Rectal smooth muscle tissue (tissue), 1 donor: ENCODE measurements at regions not wholly inside any gene's neighbourhood (a gene's known extent, or its start where the extent isn't known, plus 50 kb on each side); places are given as distances from the start of the nearest gene placed in this dataset.

Source experiments
- H3K27ac ChIP-seq: one replicate; pipeline ENCODE4 v1.7.0; 2013; ENCODE audit warnings: low read depth, low read length, inconsistent platforms
- H3K27me3 ChIP-seq: one replicate; pipeline ENCODE4 v1.7.0; 2013; ENCODE audit warnings: low read length; ENCODE audit not compliant: control insufficient read depth, insufficient read depth
- H3K36me3 ChIP-seq: one replicate; pipeline ENCODE4 v1.7.0; 2013; ENCODE audit warnings: low read length; ENCODE audit not compliant: control insufficient read depth, insufficient read depth
- H3K4me1 ChIP-seq: one replicate; pipeline ENCODE4 v1.7.0; 2013; ENCODE audit warnings: low read length; ENCODE audit not compliant: control insufficient read depth, insufficient read depth
- H3K4me3 ChIP-seq: one replicate; pipeline ENCODE4 v1.7.0; 2013; ENCODE audit warnings: low read length
- H3K9ac ChIP-seq: one replicate; pipeline ENCODE4 v1.7.0; 2013; ENCODE audit warnings: low read length

DNA sequence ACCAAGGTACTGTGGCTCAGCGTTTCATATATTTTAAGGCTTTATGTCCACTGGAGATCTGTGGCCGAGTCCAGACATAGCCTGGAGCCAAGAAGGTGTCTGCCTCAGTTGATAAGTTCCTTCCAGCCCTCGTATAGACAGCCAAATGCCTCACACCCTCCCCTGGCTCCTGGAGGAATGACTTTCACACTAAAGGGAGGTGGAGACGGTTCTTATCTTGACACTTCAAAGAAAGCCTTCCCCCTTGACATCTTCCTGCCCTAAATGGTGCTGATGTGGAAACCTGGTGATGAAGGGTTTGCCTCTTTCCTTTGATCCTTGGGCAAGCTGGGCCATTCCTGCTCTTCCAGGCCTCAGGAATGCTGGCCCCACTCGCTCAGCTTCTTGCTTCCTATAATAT is 474.8 kb upstream of the TBX3 start:
- no peaks in the 10 kb centered on the region for H3K4me1 ChIP-seq

DNA sequence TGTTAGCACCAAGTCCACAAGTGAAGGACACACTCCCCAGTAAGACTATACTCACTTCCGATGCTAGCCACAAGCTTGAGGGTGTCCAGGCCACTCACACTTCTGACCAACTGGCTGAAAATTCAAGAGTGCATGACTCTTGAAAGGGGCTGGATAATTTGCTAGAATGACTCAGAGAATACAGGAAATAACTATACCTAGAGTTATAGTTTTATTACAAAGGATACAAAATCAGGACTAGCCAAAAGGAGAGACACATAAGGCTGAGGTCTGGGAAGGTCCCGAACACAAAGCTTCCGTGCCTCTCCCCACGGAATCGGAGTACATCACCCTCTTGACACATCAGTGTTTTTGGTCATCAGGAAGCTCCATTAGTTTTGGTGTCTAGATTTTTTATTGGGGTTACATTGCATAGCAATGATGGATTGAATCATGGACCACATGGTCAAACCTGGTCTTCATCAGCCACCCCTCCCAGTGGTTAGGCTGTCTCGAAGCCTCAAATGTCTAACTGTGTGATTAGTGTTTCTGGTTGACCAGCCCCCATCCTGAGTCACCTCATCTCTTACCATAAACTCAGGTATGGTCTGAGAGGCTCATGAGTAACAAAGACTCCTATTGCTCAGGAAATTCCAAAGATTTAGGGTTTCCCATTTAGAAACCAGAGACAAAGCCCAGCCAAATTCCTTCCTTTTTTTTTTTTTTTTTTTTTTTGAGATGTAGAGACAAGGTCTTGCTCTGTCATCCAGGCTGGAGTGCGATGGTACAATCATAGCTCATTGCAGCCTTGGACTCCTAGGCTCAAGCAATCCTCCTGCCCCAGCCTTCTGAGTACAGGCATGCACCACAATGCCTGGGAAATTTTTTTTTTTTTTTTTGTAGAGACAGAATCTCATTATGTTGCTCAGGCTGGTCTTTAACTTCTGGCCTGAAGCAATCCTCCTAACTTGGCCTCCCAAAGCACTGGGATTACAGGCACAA is 472.0 kb upstream of the TBX3 start:
- no peak overlapping the region for H3K4me3 ChIP-seq
- no peaks in the 10 kb centered on the region for H3K27me3 ChIP-seq
- H3K4me1 ChIP-seq, result no peaks in the 10 kb centered on the region
- no peak overlapping the region for H3K27ac ChIP-seq
- H3K9ac ChIP-seq, result no peak overlapping the region
- H3K36me3 ChIP-seq, result no peaks in the 10 kb centered on the region

More for the DNA sequence above, 474.8 kb upstream of the TBX3 start:
- Histone ChIP-seq H3K27ac (no peak overlapping the region), H3K9ac (no peak overlapping the region), H3K4me3 (no peak overlapping the region), H3K36me3 (no peaks in the 10 kb centered on the region), H3K27me3 (no peaks in the 10 kb centered on the region)

DNA sequence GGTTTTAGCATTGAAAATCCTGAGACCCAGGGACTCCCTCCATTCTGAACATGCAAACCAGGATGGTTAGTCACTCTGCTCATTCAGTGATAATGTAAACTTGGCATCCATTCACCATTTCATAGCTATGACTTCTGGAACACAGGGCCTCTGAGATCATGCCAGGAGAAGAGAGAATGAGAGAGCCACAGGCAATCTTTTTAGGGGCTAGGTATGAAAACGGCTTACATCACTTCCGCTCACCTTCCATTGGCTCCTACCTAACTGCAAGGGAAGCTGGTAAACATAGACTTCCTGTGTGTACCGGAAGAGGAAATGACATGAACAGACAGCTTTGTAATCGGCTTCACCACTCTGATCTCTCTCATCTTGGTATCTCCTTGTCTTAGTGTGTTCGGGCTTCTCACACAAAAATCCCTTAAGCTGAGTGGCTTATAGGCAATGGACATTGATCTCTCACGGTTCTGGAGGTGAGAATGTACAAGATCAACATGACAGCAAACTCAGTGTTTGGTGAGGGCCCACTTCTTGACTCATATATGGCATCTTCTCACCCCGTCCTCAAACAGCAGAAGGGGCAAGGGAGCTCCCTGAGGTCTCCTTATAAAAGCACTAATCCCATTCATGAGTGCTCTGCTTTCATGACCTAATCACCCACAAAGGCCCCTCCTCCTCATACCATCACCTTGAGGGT is 465.9 kb upstream of the TBX3 start:
- H3K4me1 ChIP-seq, result no peaks in the 10 kb centered on the region
- H3K27ac ChIP-seq, result no peak overlapping the region
- H3K27me3 ChIP-seq, result no peaks in the 10 kb centered on the region
- H3K4me3 ChIP-seq, result no peak overlapping the region
- H3K9ac ChIP-seq, result no peak overlapping the region
- no peaks in the 10 kb centered on the region for H3K36me3 ChIP-seq

DNA sequence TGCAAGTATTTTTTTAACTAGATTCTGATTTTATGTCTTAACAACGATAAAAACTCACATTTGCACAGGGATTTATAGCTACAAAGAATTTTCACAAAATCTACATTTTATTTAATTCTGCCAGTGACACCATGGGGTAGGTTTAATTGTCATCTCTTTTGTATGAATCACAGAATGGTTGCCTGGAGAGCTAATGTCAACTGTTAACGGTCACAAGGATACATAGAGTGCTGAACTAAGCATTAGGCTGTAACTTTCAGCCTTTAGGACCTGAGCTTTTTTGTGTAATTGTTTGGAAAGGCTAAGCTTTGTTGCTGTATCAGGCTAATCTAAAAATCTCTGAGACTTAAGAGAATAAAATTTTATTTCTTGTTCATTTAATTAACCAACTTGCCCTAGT is 465.3 kb upstream of the TBX3 start:
- Histone ChIP-seq H3K27me3 (no peaks in the 10 kb centered on the region), H3K4me1 (no peaks in the 10 kb centered on the region), H3K36me3 (no peaks in the 10 kb centered on the region), H3K9ac (no peak overlapping the region), H3K27ac (no peak overlapping the region), H3K4me3 (no peak overlapping the region)

DNA sequence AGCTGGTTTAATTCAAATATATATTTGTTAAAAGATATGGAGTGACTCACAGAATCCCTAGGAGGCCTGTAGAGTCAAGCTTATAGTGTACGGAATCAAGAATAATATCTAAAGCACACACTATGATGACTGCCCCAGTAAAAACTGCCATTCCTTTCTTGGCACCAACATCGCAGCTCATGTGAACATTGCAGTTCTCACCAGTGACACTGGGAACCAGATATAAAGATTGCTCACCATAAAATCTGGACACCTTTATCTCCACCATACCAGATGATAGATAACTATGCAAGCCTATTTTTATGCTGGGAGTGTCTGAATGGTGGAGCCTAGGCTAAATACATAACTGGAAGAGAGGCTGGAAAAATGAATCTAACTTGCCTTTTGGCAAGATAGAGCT is 463.9 kb upstream of the TBX3 start:
- no peak overlapping the region for H3K27ac ChIP-seq
- H3K4me3 ChIP-seq, result no peak overlapping the region
- H3K36me3 ChIP-seq, result no peaks in the 10 kb centered on the region
- H3K9ac ChIP-seq, result no peak overlapping the region
- no peaks in the 10 kb centered on the region for H3K27me3 ChIP-seq
- H3K4me1 ChIP-seq, result no peaks in the 10 kb centered on the region

DNA sequence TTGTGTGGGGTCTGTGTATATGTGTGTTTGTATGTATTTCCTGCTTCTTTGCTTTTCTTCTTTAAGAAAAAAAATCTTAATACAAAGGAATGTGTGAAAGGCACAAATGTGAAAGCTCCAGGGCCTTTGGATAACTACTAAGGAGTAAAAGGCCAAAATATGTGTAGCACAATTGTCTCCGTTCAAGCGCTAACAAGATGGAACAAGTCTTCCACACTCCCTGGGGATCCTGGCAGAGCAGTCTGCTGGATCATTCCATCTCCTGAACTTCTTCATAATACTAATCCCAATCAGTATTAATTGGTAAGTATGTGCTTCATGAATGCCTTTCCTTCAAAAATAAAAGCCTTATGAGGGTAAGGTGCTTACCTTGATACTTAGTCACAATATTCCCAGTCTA is 462.5 kb upstream of the TBX3 start:
- H3K36me3 ChIP-seq, result no peaks in the 10 kb centered on the region
- H3K27ac ChIP-seq, result no peak overlapping the region
- H3K4me1 ChIP-seq, result no peaks in the 10 kb centered on the region
- no peak overlapping the region for H3K9ac ChIP-seq
- no peaks in the 10 kb centered on the region for H3K27me3 ChIP-seq
- no peak overlapping the region for H3K4me3 ChIP-seq

DNA sequence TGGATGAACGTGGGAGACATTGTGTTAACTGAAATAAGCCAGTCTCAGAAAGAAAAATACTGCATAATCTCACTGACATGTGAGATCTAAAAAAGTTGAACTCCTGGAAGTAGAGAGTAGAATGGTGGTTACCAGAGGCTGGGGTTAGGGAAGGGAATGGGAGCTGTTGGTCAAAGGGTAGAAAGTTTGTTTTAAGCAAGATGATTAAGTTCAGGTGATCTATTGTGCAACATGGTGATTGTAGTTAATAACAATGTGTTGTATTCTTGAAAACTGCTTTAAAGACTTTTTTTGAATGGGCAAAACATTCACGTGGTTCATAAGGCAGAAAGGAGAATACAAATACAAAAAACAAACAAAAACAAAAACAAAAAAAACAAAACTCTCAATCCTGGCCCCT is 460.4 kb upstream of the TBX3 start:
- Histone ChIP-seq H3K27me3 (no peaks in the 10 kb centered on the region), H3K27ac (no peak overlapping the region), H3K4me1 (no peaks in the 10 kb centered on the region), H3K9ac (no peak overlapping the region), H3K36me3 (no peaks in the 10 kb centered on the region), H3K4me3 (no peak overlapping the region)

DNA sequence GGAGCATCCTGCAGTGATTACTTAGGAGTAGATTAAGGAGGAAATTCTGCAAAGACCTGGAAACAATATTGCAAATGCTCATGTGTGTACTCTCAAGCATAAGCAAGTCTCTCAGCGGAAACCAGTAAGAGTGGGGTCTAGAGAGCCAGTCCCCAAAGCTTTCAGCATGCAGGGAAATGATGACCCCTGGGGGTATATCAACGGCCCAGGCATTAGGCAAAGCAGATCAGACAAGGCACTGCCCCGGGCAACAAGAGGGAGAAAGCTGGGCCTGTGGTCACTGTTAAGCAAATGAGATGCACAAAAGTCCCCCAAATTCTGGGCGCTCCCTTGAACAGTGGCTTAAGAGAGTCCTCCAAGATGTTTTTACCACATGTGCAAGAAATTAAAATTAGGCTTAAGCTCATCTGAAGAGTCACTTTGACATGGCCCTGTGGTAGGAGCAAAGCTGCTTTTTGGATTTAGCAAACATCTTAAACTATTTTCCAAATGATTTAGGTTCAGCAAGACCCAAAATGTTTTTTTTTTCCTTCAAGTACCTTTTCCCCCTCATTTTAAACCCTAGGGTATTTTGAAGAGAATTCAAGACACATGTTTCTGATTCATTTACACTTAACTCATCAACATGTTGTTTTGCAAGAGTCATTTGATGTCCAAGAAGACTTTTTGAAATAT is 457.1 kb upstream of the TBX3 start:
- no peak overlapping the region for H3K27ac ChIP-seq
- no peaks in the 10 kb centered on the region for H3K36me3 ChIP-seq
- no peaks in the 10 kb centered on the region for H3K27me3 ChIP-seq
- no peak overlapping the region for H3K9ac ChIP-seq
- no peak overlapping the region for H3K4me3 ChIP-seq
- peaks cover 2% of the 10 kb centered on the region for H3K4me1 ChIP-seq

DNA sequence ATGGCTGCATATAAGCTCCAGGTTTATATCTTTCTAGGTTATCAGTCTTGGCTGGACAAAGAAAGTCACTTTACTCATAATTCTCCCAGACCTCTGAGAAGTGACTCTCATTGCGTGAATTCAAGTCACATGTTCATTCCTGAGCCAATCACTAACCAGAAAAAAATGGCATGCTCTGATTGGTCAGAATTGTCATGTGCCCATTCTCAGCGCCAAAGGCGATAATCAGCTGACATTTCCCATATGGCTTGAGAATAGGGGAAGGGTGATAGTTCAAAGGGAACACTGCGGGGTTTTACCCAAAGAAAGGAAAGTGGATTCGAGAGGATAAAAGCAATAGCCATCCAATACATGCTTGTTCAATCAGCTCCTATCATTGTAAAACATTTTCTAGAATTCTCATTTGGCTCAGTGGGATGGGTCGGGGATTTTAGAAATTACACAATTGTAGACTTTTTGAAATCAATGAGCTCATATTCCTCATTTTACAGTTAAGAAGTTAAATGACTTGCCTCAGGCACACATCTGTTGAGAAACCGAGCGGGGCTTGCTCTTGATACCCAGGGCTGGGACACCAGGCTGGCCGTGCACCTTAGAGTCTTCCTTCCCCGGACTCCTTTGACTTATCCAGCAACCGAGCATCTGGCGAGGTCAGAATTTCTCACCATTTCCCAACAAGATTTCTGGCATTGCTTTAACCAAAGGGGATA is 454.0 kb upstream of the TBX3 start:
- Histone ChIP-seq H3K36me3 (no peaks in the 10 kb centered on the region), H3K9ac (no peak overlapping the region), H3K4me1 (peaks cover 6% of the 10 kb centered on the region), H3K27me3 (no peaks in the 10 kb centered on the region), H3K4me3 (no peak overlapping the region), H3K27ac (no peak overlapping the region)

DNA sequence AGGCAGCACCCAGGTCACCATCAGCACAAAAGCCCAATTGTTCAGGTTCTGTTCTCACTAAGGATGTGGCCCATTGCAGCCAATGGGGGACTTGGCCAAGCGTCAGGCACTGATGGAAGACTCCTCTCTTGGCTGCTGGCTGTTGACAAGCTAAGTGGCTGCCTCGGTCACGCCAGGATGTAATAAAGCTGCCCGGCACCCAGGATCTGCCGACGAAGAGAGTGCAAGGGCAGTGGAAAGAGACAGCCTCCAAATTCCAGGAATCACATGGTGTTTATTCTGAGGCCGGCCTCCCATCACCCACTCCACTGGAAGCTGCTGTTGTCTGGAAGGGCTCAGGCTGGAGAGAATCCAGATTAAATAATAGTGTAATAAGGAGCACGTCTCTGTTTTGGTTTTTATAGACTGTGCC is 451.8 kb upstream of the TBX3 start:
- H3K4me3 ChIP-seq, result no peak overlapping the region
- no peak overlapping the region for H3K27ac ChIP-seq
- H3K27me3 ChIP-seq, result no peaks in the 10 kb centered on the region
- no peak overlapping the region for H3K9ac ChIP-seq
- no peaks in the 10 kb centered on the region for H3K36me3 ChIP-seq
- peaks cover 6% of the 10 kb centered on the region for H3K4me1 ChIP-seq

DNA sequence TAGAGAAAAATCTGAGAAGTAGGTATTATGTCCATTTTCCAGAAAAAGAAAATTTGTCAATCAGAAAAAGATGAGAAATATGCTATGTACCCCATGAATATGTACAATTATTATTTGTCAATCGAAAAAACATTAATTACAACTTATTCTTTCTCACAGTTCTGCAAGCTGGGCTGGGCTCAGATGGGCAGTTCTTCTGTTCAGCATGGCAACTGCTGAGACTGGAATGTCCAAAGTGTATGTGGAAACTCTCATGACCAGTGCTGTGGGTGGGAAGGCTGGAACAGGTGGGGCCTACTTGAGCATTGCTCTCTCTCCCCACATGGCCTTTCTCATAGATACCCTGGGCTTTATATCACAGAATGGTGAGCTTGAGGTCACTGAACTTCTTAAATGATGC is 450.3 kb upstream of the TBX3 start:
- Histone ChIP-seq H3K4me3 (no peak overlapping the region), H3K27ac (no peak overlapping the region), H3K9ac (no peak overlapping the region), H3K4me1 (peaks cover 6% of the 10 kb centered on the region), H3K27me3 (no peaks in the 10 kb centered on the region), H3K36me3 (no peaks in the 10 kb centered on the region)

DNA sequence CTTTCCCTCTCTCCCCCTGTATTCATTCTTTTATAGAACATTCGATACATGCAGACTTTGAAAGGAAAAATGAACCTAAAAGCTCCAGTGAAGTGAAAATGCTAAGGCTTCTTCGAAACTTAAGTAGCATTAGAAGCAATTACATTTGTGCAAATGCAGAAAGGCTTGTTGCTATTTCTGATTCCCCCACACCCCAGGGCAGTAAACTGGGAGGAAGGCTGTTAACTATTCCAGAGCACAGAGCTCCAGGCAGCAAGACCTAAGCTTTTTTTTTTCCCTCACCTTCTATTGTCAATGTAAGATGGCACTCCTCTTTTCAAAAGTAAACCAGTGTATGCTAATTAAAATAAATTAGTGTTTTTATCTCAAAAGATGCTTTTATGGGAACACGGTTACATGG is 448.9 kb upstream of the TBX3 start:
- Histone ChIP-seq H3K27me3 (no peaks in the 10 kb centered on the region), H3K4me3 (no peak overlapping the region), H3K27ac (no peak overlapping the region), H3K36me3 (no peaks in the 10 kb centered on the region), H3K9ac (no peak overlapping the region), H3K4me1 (peaks cover 6% of the 10 kb centered on the region)
